WERI-Rb-1 (cell line): ENCODE measurements at regions not wholly inside any gene's neighbourhood (a gene's known extent, or its start where the extent isn't known, plus 50 kb on each side); places are given as distances from the start of the nearest gene placed in this dataset.

ENCODE experiments used
- DNase-seq: peaks from one replicate; pipeline ENCODE4 v3.0.0-alpha.2; 2020
- H3K27ac ChIP-seq: fragments of 250-450 bp; sonication (Bioruptor Pico); 2 replicates; pipeline ENCODE4 v1.5.1; 2020; ENCODE audit warnings: mild to moderate bottlenecking, moderate library complexity
- H3K27me3 ChIP-seq: fragments of 250-450 bp; sonication (Bioruptor Pico); 2 replicates; pipeline ENCODE4 v1.5.1; 2021; ENCODE audit warnings: mild to moderate bottlenecking, low read depth, moderate library complexity; ENCODE audit not compliant: insufficient read depth, severe bottlenecking
- H3K36me3 ChIP-seq: fragments of 250-450 bp; sonication (Bioruptor Pico); 2 replicates; pipeline ENCODE4 v1.5.1; 2020; ENCODE audit warnings: mild to moderate bottlenecking, moderate library complexity
- H3K4me3 ChIP-seq: 2 replicates; pipeline ENCODE4 v1.5.1; 2011; ENCODE audit warnings: low read depth, mild to moderate bottlenecking, control low read depth, low read length
- H3K9me3 ChIP-seq: fragments of 250-450 bp; sonication (Bioruptor Pico); 2 replicates; pipeline ENCODE4 v1.5.1; 2021; ENCODE audit warnings: mild to moderate bottlenecking, moderate library complexity; ENCODE audit not compliant: severe bottlenecking
- TF ChIP-seq, protein P1 (sequence below): IDR thresholded peaks from 2 replicates; pipeline ENCODE4 v1.5.1; 2011; ENCODE audit warnings: low read depth, mild to moderate bottlenecking, control low read depth, inconsistent platforms, low read length

GRCh38 chr18:44546954-44547353, 133.7 kb upstream of the SETBP1 start:
- no peak for DNase-seq
- Histone ChIP-seq H3K9me3 (no peaks in the 10 kb centered on the region), H3K27ac (no peak overlapping the region), H3K27me3 (peaks cover 33% of the 10 kb centered on the region), H3K4me3 (no peak overlapping the region), H3K36me3 (no peaks in the 10 kb centered on the region)
- TF ChIP-seq, protein P1, sequence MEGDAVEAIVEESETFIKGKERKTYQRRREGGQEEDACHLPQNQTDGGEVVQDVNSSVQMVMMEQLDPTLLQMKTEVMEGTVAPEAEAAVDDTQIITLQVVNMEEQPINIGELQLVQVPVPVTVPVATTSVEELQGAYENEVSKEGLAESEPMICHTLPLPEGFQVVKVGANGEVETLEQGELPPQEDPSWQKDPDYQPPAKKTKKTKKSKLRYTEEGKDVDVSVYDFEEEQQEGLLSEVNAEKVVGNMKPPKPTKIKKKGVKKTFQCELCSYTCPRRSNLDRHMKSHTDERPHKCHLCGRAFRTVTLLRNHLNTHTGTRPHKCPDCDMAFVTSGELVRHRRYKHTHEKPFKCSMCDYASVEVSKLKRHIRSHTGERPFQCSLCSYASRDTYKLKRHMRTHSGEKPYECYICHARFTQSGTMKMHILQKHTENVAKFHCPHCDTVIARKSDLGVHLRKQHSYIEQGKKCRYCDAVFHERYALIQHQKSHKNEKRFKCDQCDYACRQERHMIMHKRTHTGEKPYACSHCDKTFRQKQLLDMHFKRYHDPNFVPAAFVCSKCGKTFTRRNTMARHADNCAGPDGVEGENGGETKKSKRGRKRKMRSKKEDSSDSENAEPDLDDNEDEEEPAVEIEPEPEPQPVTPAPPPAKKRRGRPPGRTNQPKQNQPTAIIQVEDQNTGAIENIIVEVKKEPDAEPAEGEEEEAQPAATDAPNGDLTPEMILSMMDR, result no peak

DNA sequence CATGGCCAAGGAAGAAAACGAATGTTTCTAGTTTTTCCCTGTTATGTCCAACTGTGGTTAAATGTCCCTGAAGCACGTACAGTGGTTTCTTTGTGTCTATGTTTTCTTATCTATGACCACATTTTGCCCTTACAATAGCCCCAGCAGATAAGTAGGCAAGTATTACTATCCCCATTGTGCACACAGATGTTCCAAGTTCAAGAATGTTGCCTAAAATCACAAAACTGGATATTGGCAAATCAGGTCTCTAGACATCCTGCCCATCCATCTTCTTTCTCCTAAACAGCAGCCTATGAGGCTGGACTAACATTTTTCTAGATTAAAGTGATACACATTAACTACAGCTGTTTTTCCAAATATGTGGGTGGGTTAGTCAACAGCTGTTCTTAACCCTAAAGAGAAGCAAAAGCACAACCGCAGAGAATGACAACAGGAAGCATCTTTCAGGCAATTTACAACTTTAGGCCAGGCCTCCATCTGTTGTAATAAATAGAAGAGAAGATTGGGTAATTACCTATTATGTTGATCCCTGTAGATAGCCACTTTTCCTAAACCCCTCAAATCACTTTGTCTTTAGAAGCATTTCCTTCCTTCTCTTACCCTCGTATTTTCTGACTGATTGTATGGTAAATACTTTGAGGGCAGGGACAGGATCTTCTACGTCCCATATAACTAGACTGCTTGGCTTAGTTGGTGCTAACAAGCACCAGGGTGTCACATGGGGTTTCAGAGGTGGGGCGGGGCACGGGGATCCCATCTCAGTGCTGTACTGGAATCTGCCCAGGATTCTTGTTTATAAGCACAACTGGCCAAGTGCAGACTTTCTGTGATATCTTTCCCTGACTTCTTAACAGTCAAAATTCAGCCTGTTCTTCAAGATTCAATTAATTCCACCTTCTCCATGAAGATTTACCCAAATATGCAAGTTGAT, 132.1 kb upstream of the SETBP1 start:
- Histone ChIP-seq H3K36me3 (no peaks in the 10 kb centered on the region), H3K27ac (no peak overlapping the region), H3K9me3 (no peaks in the 10 kb centered on the region), H3K27me3 (peaks cover 37% of the 10 kb centered on the region), H3K4me3 (no peak overlapping the region)
- TF ChIP-seq, protein P1, result no peak
- no peak for DNase-seq

- no peak overlapping the region for H3K4me3 ChIP-seq
- no peaks in the 10 kb centered on the region for H3K9me3 ChIP-seq
- H3K36me3 ChIP-seq, result no peaks in the 10 kb centered on the region
- no peak overlapping the region for H3K27ac ChIP-seq
- peaks cover 69% of the 10 kb centered on the region for H3K27me3 ChIP-seq
- TF ChIP-seq, protein P1, result no peak
- no peak for DNase-seq
Observed at GRCh38 chr18:44552706-44553105, 128.0 kb upstream of the SETBP1 start.

DNA sequence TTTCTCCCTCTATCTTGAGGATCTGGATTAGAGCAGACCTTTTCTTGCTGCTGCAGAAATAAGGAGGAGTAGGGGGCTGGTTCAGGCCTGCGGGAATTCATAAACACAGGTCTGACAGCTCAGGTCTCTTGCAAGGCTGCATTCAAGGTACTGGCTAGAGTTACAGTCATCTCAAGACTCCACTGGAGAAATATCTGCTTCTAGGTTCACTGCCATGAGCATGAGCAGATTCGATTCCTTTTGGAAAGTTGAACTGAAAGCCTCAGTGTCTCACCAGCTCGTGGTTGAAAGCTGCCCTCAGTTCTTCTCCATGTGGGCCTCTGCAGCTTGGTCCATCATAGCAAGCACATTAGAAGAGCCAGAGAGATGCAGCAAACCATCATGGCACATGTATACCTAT, 124.4 kb upstream of the SETBP1 start:
- no peaks in the 10 kb centered on the region for H3K9me3 ChIP-seq
- no peak for DNase-seq
- TF ChIP-seq, protein P1, result no peak
- H3K4me3 ChIP-seq, result no peak overlapping the region
- H3K27ac ChIP-seq, result no peak overlapping the region
- no peaks in the 10 kb centered on the region for H3K36me3 ChIP-seq
- H3K27me3 ChIP-seq, result peaks cover 72% of the 10 kb centered on the region

GRCh38 chr18:44557616-44558151, 123.0 kb upstream of the SETBP1 start:
- Histone ChIP-seq H3K27ac (no peak overlapping the region), H3K9me3 (no peaks in the 10 kb centered on the region), H3K4me3 (no peak overlapping the region), H3K36me3 (no peaks in the 10 kb centered on the region), H3K27me3 (peaks cover 74% of the 10 kb centered on the region)
- TF ChIP-seq, protein P1, result no peak
- no peak for DNase-seq
